Memory B cell (primary cell): ENCODE measurements at regions not wholly inside any gene's neighbourhood (a gene's known extent, or its start where the extent isn't known, plus 50 kb on each side); places are given as distances from the start of the nearest gene placed in this dataset.
"Not testable (repeated sequence)": the region's sequence is repeated elsewhere in the genome, so short reads cannot be mapped to it uniquely, and the experiment has no call there.

Experiments used
- ATAC-seq: fragments of 150-1000 bp; cut with Tn5 transposase; 2 replicates; pipeline ENCODE4 v1.10.0; 2021; ENCODE audit warnings: low read depth, mild to moderate bottlenecking, moderate library complexity
- DNase-seq, 2 donors: peaks; one replicate each; pipeline ENCODE4 v3.0.0; 2022; ENCODE audit warnings: low spot score in 2 of 2
- H3K27ac Mint-ChIP-seq: one replicate; pipeline ENCODE4 v1.8.0; 2022; ENCODE audit warnings: mild to moderate bottlenecking, moderate library complexity, mixed read lengths
- H3K27me3 Mint-ChIP-seq: one replicate; pipeline ENCODE4 v1.8.0; 2022; ENCODE audit warnings: mixed read lengths
- H3K36me3 Mint-ChIP-seq: one replicate; pipeline ENCODE4 v1.8.0; 2022; ENCODE audit warnings: mild to moderate bottlenecking, mixed read lengths
- H3K4me1 Mint-ChIP-seq: one replicate; pipeline ENCODE4 v1.8.0; 2022; ENCODE audit warnings: mixed read lengths
- H3K4me3 Mint-ChIP-seq: one replicate; pipeline ENCODE4 v1.8.0; 2022; ENCODE audit warnings: mild to moderate bottlenecking, moderate library complexity, mixed read lengths
- H3K9me3 Mint-ChIP-seq: one replicate; pipeline ENCODE4 v1.8.0; 2022; ENCODE audit warnings: mixed read lengths

DNA sequence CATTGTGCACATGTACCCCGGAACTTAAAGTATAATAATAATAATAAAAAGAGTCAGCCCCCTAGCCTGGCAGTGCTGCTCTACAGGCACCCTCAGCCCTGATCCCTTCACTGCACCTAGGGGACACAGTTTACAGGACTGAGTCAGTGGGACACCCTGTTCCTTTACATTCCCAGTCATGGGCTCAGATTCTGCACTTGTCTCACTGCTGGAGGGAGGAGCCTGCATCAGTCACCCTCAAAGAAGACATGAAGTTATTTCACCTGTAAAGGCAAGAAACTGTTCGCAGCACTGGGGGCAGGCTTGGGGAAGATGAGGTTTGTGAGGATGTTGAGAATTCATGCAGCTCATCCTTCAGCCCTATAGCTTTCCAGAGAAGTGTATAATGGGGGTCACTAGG, 50.7 kb upstream of the VPREB1 start:
- Mint-ChIP-seq H3K4me1 (peaks cover 25% of the 10 kb centered on the region), H3K27me3 (no peaks in the 10 kb centered on the region)

DNA sequence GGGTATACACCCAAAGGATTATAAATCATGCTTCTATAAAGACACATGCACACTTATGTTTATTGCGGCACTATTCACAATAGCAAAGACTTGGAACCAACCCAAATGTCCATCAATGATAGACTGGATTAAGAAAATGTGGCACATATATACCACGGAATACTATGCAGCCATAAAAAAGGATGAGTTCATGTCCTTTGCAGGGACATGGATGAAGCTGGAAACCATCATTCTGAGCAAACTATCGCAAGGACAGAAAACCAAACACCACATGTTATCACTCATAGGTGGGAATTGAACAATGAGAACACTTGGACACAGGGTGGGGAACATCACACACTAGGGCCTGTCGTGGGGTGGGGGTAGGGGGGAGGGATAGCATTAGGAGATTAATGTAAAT, 51.1 kb upstream of the VPREB1 start:
- not testable (repeated sequence) for H3K9me3 Mint-ChIP-seq

More for the DNA sequence above, 50.7 kb upstream of the VPREB1 start:
- DNase-seq: no peak
- Mint-ChIP-seq H3K36me3 (no peaks in the 10 kb centered on the region), H3K9me3 (no peaks in the 10 kb centered on the region), H3K27ac (no peak overlapping the region), H3K4me3 (no peak overlapping the region)
- no peak for ATAC-seq

DNA sequence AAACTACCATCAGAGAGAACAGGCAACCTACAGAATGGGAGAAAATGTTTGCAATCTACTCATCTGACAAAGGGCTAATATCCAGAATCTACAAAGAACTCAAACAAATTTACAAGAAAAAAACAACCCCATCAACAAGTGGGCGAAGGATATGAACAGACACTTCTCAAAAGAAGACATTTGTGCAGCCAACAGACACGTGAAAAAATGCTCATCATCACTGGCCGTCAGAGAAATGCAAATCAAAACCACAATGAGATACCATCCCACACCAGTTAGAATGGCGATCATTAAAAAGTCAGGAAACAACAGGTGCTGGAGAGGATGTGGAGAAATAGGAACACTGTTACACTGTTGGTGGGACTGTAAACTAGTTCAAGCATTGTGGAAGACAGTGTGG, 51.6 kb upstream of the VPREB1 start:
- H3K27ac Mint-ChIP-seq, H3K4me3 Mint-ChIP-seq, H3K27me3 Mint-ChIP-seq, DNase-seq, H3K36me3 Mint-ChIP-seq, H3K9me3 Mint-ChIP-seq, ATAC-seq: not testable (repeated sequence)
- peaks cover 20% of the 10 kb centered on the region for H3K4me1 Mint-ChIP-seq

More for the DNA sequence above, 51.1 kb upstream of the VPREB1 start:
- H3K36me3 Mint-ChIP-seq, H3K4me3 Mint-ChIP-seq, H3K27ac Mint-ChIP-seq, ATAC-seq, DNase-seq, H3K27me3 Mint-ChIP-seq: not testable (repeated sequence)
- H3K4me1 Mint-ChIP-seq: peaks cover 23% of the 10 kb centered on the region

DNA sequence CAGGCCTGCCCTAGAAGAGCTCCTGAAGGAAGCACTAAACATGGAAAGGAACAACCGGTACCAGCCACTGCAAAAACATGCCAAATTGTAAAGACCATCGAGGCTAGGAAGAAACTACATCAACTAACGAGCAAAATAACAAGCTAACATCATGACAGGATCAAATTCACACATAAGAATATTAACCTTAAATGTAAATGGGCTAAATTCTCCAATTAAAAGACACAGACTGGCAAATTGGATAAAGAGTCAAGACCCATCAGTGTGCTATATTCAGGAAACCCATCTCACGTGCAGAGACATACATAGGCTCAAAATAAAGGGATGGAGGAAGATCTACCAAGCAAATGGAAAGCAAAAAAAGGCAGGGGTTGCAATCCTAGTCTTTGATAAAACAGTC, 54.8 kb upstream of the VPREB1 start:
- not testable (repeated sequence) for ATAC-seq, DNase-seq, H3K27me3 Mint-ChIP-seq, H3K9me3 Mint-ChIP-seq, H3K36me3 Mint-ChIP-seq, H3K4me3 Mint-ChIP-seq, H3K27ac Mint-ChIP-seq, H3K4me1 Mint-ChIP-seq

DNA sequence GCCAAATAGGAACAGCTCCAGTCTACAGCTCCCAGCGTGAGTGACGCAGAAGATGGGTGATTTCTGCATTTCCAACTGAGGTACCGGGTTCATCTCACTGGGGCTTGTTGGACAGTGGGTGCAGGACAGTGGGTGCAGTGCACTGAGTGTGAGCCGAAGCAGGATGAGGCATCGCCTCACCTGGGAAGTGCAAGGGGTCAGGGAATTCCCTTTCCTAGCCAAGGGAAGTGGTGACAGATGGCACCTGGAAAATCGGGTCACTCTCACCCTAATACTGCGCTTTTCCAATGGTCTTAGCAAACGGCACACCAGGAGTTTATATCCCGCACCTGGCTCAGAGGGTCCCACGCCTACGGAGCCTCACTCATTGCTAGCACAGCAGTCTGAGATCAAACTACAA, 56.7 kb upstream of the VPREB1 start:
- not testable (repeated sequence) for DNase-seq, H3K4me3 Mint-ChIP-seq, H3K27me3 Mint-ChIP-seq, ATAC-seq, H3K27ac Mint-ChIP-seq, H3K9me3 Mint-ChIP-seq, H3K36me3 Mint-ChIP-seq, H3K4me1 Mint-ChIP-seq

DNA sequence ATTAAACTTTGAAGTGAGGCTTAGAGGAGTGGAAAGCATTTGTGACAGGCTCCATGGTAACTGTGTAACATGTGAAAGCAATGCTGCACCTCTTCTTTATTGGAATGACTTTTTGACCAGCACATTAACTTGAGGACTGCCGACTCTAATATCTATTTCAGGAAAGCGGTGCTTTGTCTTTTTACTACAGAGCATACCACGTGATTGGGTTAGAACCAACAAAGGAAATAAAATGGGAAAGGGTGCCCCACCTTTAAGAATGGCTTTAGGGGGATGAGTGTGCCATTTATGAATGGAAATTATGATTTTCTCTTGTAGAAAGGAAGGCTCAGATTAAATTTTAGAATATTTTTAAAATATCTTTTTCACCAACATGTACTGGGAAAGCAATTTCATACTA, 57.3 kb upstream of the VPREB1 start:
- DNase-seq: no peak
- Mint-ChIP-seq H3K4me1 (peaks cover 10% of the 10 kb centered on the region), H3K27me3 (no peaks in the 10 kb centered on the region), H3K36me3 (no peaks in the 10 kb centered on the region), H3K4me3 (no peak overlapping the region), H3K9me3 (no peaks in the 10 kb centered on the region), H3K27ac (no peak overlapping the region)
- ATAC-seq: no peak

DNA sequence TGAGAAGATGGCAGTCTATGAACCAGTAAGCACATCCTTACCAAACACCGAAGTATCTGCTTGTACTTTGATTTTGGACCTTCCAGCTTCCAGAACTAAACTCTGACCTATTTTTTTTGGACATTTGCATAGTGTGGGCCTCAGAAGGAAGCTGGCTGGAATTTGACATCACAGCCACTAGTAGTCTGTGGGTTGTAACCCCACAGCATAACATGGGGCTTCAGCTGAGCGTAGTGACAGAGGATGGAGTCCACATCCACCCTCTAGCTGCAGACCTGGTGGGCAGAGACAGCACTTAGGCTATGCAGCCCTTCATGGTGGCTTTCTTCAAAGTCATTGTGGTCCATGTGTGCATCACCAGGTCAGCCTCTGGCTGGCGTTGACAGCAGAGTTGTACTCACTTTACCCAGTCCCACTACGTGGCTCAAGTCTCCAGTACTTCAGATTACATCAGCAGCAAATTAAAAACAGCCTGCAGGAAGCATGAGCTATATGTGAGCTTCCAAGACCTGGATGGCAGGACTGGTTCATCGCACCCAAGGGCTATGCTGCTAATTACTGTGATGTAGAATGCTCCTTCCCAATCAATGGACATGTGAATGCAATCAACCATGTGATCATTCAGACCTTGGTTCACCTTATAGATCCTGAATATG, 58.6 kb upstream of the VPREB1 start:
- no peaks in the 10 kb centered on the region for H3K36me3 Mint-ChIP-seq
- ATAC-seq: no peak
- no peak for DNase-seq
- no peak overlapping the region for H3K4me3 Mint-ChIP-seq
- H3K9me3 Mint-ChIP-seq: no peaks in the 10 kb centered on the region
- no peak overlapping the region for H3K27ac Mint-ChIP-seq
- H3K4me1 Mint-ChIP-seq: peaks cover 14% of the 10 kb centered on the region
- no peaks in the 10 kb centered on the region for H3K27me3 Mint-ChIP-seq

DNA sequence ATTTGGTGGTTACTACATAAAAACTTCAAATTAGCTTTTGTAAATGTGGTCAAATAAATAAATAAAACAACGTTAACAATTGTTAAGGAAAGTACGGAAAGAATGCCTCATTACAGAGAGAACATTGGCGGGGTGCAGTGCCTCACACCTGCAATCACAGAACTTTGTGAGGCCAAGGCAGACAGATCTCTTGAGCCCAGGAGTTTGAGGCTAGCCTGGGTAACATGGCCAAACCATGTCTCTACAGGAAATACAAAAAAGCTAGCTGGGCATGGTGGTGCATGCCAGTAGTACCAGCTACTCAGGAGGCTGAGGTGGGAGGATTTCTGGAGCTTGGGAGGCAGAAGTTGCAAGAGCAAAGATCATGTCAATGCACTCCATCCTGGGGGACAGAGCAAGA, 59.4 kb upstream of the VPREB1 start:
- no peaks in the 10 kb centered on the region for H3K9me3 Mint-ChIP-seq
- ATAC-seq (no peak), DNase-seq (no peak)
- H3K4me3 Mint-ChIP-seq: no peak overlapping the region
- H3K36me3 Mint-ChIP-seq: no peaks in the 10 kb centered on the region
- H3K27ac Mint-ChIP-seq: no peak overlapping the region
- peaks cover 15% of the 10 kb centered on the region for H3K4me1 Mint-ChIP-seq
- no peaks in the 10 kb centered on the region for H3K27me3 Mint-ChIP-seq

DNA sequence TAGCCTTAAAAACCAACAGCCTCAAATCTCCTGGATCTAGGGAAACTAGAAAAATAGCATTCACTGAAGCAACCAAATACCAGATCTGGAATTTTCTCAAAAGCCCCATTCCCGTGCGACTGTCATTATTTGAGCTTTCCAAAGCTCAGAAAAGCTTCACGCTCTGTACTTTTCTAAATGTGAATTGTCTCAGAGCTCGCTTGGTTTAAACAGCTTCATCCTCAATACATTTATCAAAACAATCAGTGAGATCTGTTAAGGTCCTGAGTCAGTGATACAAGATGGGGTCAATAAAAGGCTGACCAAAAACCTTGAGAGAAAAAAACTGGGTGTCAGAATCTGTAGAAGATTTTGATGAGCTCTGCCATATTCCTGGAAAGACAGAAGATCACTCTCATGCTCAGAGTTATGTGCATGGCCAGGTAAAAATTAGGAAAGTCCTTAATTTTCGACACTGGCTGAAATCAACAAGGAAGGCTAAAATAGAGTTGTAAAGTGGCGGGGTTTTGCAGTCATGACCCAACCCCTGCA, 60.2 kb upstream of the VPREB1 start:
- Mint-ChIP-seq H3K27ac (no peak overlapping the region), H3K27me3 (no peaks in the 10 kb centered on the region), H3K36me3 (no peaks in the 10 kb centered on the region), H3K4me3 (no peak overlapping the region), H3K4me1 (peaks cover 15% of the 10 kb centered on the region), H3K9me3 (no peaks in the 10 kb centered on the region)
- DNase-seq: no peak
- no peak for ATAC-seq

DNA sequence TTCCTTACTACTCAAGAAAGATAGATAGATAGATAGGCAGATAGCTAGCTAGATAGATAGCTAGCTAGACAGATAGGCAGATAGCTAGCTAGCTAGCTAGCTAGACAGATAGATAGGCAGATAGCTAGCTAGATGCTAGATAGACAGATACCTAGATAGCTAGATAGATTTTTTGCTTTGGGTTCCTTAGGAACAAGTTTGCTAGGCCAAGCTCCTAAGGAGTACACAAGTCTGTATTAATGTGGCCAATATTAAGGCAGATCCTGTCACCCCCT, 61.7 kb upstream of the VPREB1 start:
- no peak overlapping the region for H3K4me3 Mint-ChIP-seq
- peaks cover 24% of the 10 kb centered on the region for H3K4me1 Mint-ChIP-seq
- no peaks in the 10 kb centered on the region for H3K36me3 Mint-ChIP-seq
- H3K27ac Mint-ChIP-seq: no peak overlapping the region
- ATAC-seq (no peak), DNase-seq (no peak)
- no peaks in the 10 kb centered on the region for H3K27me3 Mint-ChIP-seq
- no peaks in the 10 kb centered on the region for H3K9me3 Mint-ChIP-seq

DNA sequence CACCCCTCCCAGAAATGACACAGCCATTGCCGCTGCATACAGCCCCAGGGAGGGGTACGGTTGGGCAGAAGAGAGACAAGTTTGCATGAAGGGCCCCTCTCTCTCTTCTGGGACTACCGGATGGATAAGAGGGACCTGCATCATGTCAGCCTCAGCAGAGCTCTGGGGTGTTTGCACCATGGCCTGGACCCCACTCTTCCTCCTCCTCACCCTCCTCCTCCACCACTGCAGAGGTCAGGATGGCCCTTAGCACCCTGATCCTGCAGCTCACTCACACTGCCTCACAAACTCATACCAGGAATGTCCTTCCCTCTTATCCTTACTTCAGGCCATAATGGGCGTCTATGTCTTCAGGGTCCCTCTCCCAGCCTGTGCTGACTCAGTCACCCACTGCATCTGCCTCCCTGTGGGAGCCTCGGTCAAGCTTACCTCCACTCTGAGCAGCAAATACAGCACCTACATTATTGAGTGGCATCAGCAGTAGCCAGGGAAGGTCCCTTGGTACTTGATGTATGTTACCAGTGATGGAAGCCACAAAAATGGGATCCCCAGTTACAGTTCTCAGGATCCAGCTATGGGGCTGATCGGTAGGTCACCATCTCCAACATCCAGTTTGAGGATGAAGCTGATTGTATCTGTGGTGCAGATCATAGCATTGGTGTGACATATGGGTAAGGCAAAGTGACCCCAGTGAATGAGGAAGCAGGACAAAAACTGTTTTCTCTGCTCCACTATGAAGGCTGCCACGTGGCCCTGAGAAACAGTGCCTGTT, 62.2 kb upstream of the VPREB1 start:
- Mint-ChIP-seq H3K4me1 (peaks cover 24% of the 10 kb centered on the region), H3K27ac (peak overlapping the region; percentile 24), H3K36me3 (no peaks in the 10 kb centered on the region), H3K27me3 (no peaks in the 10 kb centered on the region), H3K9me3 (no peaks in the 10 kb centered on the region), H3K4me3 (no peak overlapping the region)
- no peak for DNase-seq
- ATAC-seq: peak; percentile 34

DNA sequence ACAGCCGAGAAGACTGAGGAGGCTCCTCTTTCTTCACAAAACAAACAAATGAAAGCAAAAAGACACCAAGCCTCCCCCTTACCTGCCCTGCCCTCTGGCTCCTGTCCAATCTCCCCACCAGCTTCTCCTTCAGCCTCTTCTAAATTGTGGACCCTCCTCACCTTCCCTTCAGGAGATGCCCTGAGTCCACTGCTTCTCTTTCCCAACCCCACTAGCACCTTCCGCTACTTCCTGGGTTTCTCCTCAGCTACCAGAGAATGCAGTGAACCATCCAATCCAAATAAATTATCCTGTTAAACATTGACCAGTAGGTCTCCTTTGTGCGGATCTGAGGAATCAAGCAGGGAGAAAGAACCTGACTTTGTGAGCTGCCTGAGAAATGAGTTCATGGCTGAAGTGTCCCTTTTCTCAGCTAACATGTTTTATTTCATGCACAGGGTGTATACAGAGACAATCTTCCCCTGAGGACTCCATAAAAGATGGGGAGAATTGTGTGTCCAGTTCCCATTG, 63.2 kb upstream of the VPREB1 start:
- Mint-ChIP-seq H3K4me1 (peaks cover 26% of the 10 kb centered on the region), H3K9me3 (no peaks in the 10 kb centered on the region), H3K27ac (no peak overlapping the region), H3K4me3 (no peak overlapping the region), H3K27me3 (no peaks in the 10 kb centered on the region), H3K36me3 (no peaks in the 10 kb centered on the region)
- ATAC-seq (no peak), DNase-seq (no peak)

DNA sequence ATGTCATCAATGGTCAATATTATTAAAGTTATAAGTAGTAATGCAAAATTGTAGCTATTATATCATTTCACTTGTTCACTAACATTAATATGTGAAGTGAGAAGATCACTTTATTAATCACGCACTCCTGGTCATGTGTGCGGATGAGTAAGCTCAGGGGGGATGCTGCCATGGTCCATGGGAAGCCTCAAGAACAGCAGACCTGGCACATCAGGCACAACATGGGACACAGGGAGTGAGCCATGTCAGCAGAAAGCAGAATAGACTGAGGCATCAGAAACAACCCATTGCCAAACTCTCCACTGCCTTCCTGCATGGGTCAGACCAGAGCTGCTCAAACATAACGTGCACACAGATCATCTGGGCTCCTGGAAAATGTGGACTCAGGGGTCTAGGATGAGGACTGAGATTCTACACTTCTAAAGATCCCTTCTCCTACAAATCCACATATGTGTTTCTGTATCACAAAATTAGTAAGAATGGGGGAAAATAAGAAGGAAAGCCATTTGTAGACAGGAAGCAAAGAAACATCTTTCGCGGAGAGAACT, 63.8 kb upstream of the VPREB1 start:
- no peak for DNase-seq
- H3K4me3 Mint-ChIP-seq: no peak overlapping the region
- no peaks in the 10 kb centered on the region for H3K36me3 Mint-ChIP-seq
- H3K27ac Mint-ChIP-seq: no peak overlapping the region
- H3K27me3 Mint-ChIP-seq: no peaks in the 10 kb centered on the region
- no peak for ATAC-seq
- H3K4me1 Mint-ChIP-seq: peaks cover 26% of the 10 kb centered on the region
- no peaks in the 10 kb centered on the region for H3K9me3 Mint-ChIP-seq

DNA sequence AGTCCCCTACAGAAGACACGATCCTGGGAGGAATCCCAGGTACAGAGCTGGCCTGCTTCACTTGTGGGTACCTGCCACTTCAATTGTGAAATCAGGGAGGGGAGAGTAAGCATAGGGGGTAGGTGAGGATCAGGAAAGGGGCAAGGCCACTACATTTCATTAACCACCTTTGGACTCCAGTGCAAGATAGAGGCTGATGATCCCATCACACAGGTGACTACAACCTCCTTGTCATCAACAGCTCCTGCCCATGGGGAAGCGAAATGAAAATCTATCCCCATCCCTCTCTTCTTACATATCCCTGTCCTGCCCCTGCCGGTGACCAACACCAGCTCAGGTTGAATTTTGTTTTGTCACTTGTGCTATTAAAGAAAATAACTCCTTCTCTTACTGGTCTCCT, 64.7 kb upstream of the VPREB1 start:
- peaks cover 26% of the 10 kb centered on the region for H3K4me1 Mint-ChIP-seq
- H3K4me3 Mint-ChIP-seq: no peak overlapping the region
- no peaks in the 10 kb centered on the region for H3K9me3 Mint-ChIP-seq
- H3K27ac Mint-ChIP-seq: no peak overlapping the region
- no peak for ATAC-seq
- H3K36me3 Mint-ChIP-seq: no peaks in the 10 kb centered on the region
- no peaks in the 10 kb centered on the region for H3K27me3 Mint-ChIP-seq
- no peak for DNase-seq
